A549 (cell line): ENCODE measurements at regions not wholly inside any gene's neighbourhood (a gene's known extent, or its start where the extent isn't known, plus 50 kb on each side); places are given as distances from the start of the nearest gene placed in this dataset.

Source experiments
- GATA3 ChIP-seq: IDR thresholded peaks from 2 replicates; pipeline ENCODE4 v1.6.1; 2012; ENCODE audit warnings: borderline replicate concordance
- HDAC2 ChIP-seq: fragments of 200-600 bp; sonication (generic); IDR thresholded peaks from 2 replicates; pipeline ENCODE4 v1.6.1; 2016
- KDM1A ChIP-seq: fragments of 200-600 bp; sonication (generic); IDR thresholded peaks from 2 replicates; pipeline ENCODE4 v1.6.1; 2016; ENCODE audit warnings: low read depth, mild to moderate bottlenecking
- MAZ ChIP-seq: fragments of 150-350 bp; IDR thresholded peaks from 2 replicates; pipeline ENCODE4 v1.6.1; 2014; ENCODE audit warnings: antibody characterized with exemption, low read depth, low read length, borderline replicate concordance
- POLR2A ChIP-seq: IDR thresholded peaks from 2 replicates; pipeline ENCODE4 v1.6.1; 2012; ENCODE audit warnings: mild to moderate bottlenecking, low read length
- RNF2 ChIP-seq: fragments of 200-600 bp; sonication (generic); IDR thresholded peaks from 2 replicates; pipeline ENCODE4 v1.6.1; 2016; ENCODE audit warnings: low read depth, mild to moderate bottlenecking, antibody characterized with exemption, moderate library complexity, borderline replicate concordance
- TF ChIP-seq, protein P1 (sequence below): fragments of >200 bp; sonication (Bioruptor Twin); formaldehyde crosslinking; IDR thresholded peaks from 3 replicates; pipeline ENCODE4 v1.5.1; 2016
- TF ChIP-seq, protein P2 (sequence below): fragments of 450-650 bp; IDR thresholded peaks from 2 replicates; pipeline ENCODE4 v1.6.1; 2014; ENCODE audit warnings: antibody characterized with exemption
- TF ChIP-seq, protein P3 (sequence below): IDR thresholded peaks from 2 replicates; pipeline ENCODE4 v1.6.1; 2012; ENCODE audit warnings: low read depth, borderline replicate concordance

DNA sequence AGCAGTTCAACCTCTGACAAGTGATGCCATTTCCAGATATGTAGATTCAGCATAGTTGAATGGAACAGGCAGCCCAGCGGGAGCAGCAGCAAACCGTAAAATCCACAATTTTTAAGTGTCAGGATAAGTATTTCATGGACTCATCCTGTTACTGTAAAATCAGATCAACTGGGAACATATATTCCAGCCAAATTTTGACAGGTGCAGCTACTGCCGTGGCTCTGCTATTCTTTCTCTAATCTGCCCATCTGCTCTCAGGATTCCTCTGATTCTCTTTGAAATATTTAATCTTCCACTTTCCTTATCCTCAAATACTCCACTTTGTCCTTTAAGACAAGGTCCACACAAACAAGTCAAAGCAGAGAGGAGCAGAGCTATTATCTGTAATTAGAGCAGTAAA lies 245.4 kb upstream of the ASCC3 start:
- TF ChIP-seq POLR2A (no peak), KDM1A (no peak), RNF2 (no peak), GATA3 (no peak), HDAC2 (no peak), MAZ (no peak)
- TF ChIP-seq, protein P1, sequence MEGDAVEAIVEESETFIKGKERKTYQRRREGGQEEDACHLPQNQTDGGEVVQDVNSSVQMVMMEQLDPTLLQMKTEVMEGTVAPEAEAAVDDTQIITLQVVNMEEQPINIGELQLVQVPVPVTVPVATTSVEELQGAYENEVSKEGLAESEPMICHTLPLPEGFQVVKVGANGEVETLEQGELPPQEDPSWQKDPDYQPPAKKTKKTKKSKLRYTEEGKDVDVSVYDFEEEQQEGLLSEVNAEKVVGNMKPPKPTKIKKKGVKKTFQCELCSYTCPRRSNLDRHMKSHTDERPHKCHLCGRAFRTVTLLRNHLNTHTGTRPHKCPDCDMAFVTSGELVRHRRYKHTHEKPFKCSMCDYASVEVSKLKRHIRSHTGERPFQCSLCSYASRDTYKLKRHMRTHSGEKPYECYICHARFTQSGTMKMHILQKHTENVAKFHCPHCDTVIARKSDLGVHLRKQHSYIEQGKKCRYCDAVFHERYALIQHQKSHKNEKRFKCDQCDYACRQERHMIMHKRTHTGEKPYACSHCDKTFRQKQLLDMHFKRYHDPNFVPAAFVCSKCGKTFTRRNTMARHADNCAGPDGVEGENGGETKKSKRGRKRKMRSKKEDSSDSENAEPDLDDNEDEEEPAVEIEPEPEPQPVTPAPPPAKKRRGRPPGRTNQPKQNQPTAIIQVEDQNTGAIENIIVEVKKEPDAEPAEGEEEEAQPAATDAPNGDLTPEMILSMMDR, result no peak
- TF ChIP-seq, protein P2, sequence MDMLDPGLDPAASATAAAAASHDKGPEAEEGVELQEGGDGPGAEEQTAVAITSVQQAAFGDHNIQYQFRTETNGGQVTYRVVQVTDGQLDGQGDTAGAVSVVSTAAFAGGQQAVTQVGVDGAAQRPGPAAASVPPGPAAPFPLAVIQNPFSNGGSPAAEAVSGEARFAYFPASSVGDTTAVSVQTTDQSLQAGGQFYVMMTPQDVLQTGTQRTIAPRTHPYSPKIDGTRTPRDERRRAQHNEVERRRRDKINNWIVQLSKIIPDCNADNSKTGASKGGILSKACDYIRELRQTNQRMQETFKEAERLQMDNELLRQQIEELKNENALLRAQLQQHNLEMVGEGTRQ, result no peak
- TF ChIP-seq, protein P3, sequence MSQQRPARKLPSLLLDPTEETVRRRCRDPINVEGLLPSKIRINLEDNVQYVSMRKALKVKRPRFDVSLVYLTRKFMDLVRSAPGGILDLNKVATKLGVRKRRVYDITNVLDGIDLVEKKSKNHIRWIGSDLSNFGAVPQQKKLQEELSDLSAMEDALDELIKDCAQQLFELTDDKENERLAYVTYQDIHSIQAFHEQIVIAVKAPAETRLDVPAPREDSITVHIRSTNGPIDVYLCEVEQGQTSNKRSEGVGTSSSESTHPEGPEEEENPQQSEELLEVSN, result no peak
